Breast epithelium (tissue), 3 donors: ENCODE measurements at regions not wholly inside any gene's neighbourhood (a gene's known extent, or its start where the extent isn't known, plus 50 kb on each side); places are given as distances from the start of the nearest gene placed in this dataset.

Experiments used
- CTCF ChIP-seq, 3 donors: fragments of 450-650 bp; IDR thresholded peaks; one replicate each; pipeline ENCODE4 v1.5.1; 2016 to 2017; ENCODE audit warnings: antibody characterized with exemption in 3 of 3, mild to moderate bottlenecking in 3 of 3, moderate library complexity in 3 of 3
- POLR2A ChIP-seq: fragments of 450-650 bp; IDR thresholded peaks from one replicate; pipeline ENCODE4 v1.6.1; 2016; ENCODE audit warnings: antibody characterized with exemption, mild to moderate bottlenecking, moderate library complexity
- POLR2AphosphoS5 ChIP-seq, 3 donors: sonication (generic); formaldehyde crosslinking; IDR thresholded peaks; one replicate each; pipeline ENCODE4 v1.6.1; 2017; ENCODE audit warnings: antibody characterized with exemption in 3 of 3

DNA sequence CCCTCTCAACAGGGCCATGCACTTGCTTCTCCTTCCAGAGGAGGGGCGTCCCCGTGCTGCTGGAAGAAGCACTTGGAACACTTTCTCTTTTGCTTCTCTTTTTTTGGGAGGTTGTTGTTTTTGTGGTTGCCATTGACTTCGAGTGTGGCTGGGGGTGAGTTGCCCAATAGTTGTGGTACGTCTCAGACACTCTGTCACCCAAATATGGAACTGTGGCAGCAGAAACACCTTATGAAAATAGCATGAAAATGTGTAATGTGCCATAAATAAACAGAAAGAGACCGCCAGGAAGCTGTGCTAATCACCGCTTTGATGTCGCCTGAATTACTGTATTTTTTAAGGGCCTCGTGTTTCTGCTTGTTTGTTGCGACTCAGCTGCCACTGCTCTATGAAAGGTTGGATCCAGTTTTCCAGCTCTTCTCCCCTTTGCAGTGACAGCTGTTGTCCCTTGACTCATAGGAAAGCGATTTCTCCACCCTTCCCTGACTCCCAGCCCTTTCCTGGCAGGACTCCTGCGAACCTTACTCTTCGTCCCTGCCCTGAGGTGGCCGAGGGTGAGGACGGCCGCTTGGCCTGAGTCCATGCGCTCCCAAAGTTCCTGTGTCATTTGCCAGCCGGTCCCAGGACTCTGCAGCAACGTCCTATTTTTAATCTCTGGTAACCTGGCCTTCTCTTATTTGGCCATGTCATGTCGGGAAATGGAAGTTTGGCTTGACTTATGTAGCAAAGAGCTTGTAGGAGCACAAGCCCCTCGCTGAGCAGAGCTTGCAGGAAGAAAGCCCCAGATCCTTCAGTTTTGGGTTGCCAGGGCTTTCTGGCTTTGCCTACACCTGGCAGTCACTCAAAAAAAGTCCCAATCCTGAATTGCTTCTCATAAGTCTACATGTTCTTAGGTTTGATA, 694.6 kb downstream of the QKI start:
- TF ChIP-seq CTCF (IDR thresholded peaks at IDR 0.05) (no peak), POLR2A (no peak), POLR2AphosphoS5 (IDR thresholded peaks at IDR 0.05) (peak in 2 of 3 donors; percentile 53 to 55)
